GM19467 (cell line): ENCODE measurements at regions not wholly inside any gene's neighbourhood (a gene's known extent, or its start where the extent isn't known, plus 50 kb on each side); places are given as distances from the start of the nearest gene placed in this dataset.

Experiments used
- ATAC-seq: cut with Tn5 transposase; IDR thresholded peaks from one replicate; pipeline ENCODE4 v1.9.1; 2021; ENCODE audit warnings: mild to moderate bottlenecking, moderate library complexity; ENCODE audit not compliant: unreplicated experiment

GRCh38 chr2:59711121-59711520 lies 842.3 kb downstream of the BCL11A start:
- no peak for ATAC-seq

- ATAC-seq: no peak
Observed at GRCh38 chr2:59706729-59707128, 846.7 kb downstream of the BCL11A start.

- ATAC-seq: no peak
Observed at GRCh38 chr2:59703796-59704195, 849.7 kb downstream of the BCL11A start.

- no peak for ATAC-seq
Observed at GRCh38 chr2:59702026-59702425, 851.4 kb downstream of the BCL11A start.

GRCh38 chr2:59701271-59701994 lies 852.0 kb downstream of the BCL11A start:
- no peak for ATAC-seq

GRCh38 chr2:59694176-59694575 lies 859.3 kb downstream of the BCL11A start:
- no peak for ATAC-seq

GRCh38 chr2:59693231-59693959 lies 860.1 kb downstream of the BCL11A start:
- ATAC-seq: no peak

- ATAC-seq: no peak
Observed at GRCh38 chr2:59691518-59692190, 861.8 kb downstream of the BCL11A start.

- no peak for ATAC-seq
Observed at GRCh38 chr2:59690849-59691248, 862.6 kb downstream of the BCL11A start.

- no peak for ATAC-seq
Observed at GRCh38 chr2:59684771-59685166, 868.7 kb downstream of the BCL11A start.

- ATAC-seq: no peak
Observed at GRCh38 chr2:59684116-59684770, 869.2 kb downstream of the BCL11A start.

- ATAC-seq: no peak
Observed at GRCh38 chr2:59680863-59681262, 872.6 kb downstream of the BCL11A start.

GRCh38 chr2:59677158-59677557 lies 876.3 kb downstream of the BCL11A start:
- no peak for ATAC-seq

GRCh38 chr2:59674100-59674499 lies 879.4 kb downstream of the BCL11A start:
- no peak for ATAC-seq

GRCh38 chr2:59665021-59665420 lies 888.4 kb downstream of the BCL11A start:
- ATAC-seq: no peak

GRCh38 chr2:59662127-59662861 lies 891.2 kb downstream of the BCL11A start:
- no peak for ATAC-seq

- ATAC-seq: no peak
Observed at GRCh38 chr2:59660262-59660661, 893.2 kb downstream of the BCL11A start.

- ATAC-seq: no peak
Observed at GRCh38 chr2:59658906-59659635, 894.4 kb downstream of the BCL11A start.

- no peak for ATAC-seq
Observed at GRCh38 chr2:59655809-59656208, 897.6 kb downstream of the BCL11A start.

GRCh38 chr2:59654710-59655109 lies 898.7 kb downstream of the BCL11A start:
- ATAC-seq: no peak
